Muscle of leg (tissue), 3 donors: ENCODE measurements at regions not wholly inside any gene's neighbourhood (a gene's known extent, or its start where the extent isn't known, plus 50 kb on each side); places are given as distances from the start of the nearest gene placed in this dataset.

Experiments used
- DNase-seq: peaks from one replicate; pipeline ENCODE4 v3.0.0; 2013
- H3K27ac ChIP-seq: one replicate; pipeline ENCODE4 v1.5.1; 2013; ENCODE audit warnings: mild to moderate bottlenecking, low read length, control low read depth
- H3K27me3 ChIP-seq: one replicate; pipeline ENCODE4 v1.6.1; 2013; ENCODE audit warnings: low read length; ENCODE audit not compliant: control insufficient read depth, insufficient read depth
- H3K36me3 ChIP-seq: one replicate; pipeline ENCODE4 v1.6.1; 2013; ENCODE audit warnings: low read length; ENCODE audit not compliant: control insufficient read depth, insufficient read depth
- H3K4me1 ChIP-seq: one replicate; pipeline ENCODE4 v1.6.1; 2013; ENCODE audit warnings: low read length; ENCODE audit not compliant: control insufficient read depth, insufficient read depth
- H3K4me3 ChIP-seq: one replicate; pipeline ENCODE4 v1.5.1; 2013; ENCODE audit warnings: low read length, control low read depth
- H3K9me3 ChIP-seq: replicated peaks from 2 replicates; pipeline ENCODE4 v1.6.1; 2013; ENCODE audit warnings: low read depth, low read length; ENCODE audit not compliant: control insufficient read depth
- WGBS: methylation state at CpG from one replicate; pipeline ENCODE4 v1.1.5; 2013; ENCODE audit warnings: missing lambda C conversion rate; ENCODE audit not compliant: insufficient coverage; 5-methylcytosine and 5-hydroxymethylcytosine counted together

DNA sequence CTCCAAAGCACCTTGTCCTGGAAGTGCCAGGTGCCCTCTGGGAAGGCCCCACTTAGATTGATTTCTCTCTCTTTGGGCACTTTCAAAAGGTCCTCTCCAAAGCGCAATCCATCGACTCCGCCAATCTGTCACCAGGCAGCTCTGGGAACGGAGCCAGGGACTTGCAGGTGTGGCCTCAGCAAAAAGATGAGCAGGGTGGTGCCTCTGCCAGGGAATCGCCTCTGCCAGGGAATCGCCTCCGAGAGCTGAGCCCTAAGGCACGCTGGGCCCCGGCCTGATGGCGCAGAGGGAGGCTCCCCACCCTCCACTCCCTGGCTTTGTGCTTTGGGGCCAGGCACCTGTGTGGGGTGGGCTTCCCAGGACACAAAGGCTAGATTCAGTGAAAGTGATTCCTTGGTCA lies 1391.3 kb downstream of the TBC1D22A start:
- H3K9me3 ChIP-seq, result no peaks in the 10 kb centered on the region
- no peak overlapping the region for H3K27ac ChIP-seq
- no peak for DNase-seq
- H3K36me3 ChIP-seq, result no peaks in the 10 kb centered on the region
- no peaks in the 10 kb centered on the region for H3K4me1 ChIP-seq
- H3K27me3 ChIP-seq, result no peaks in the 10 kb centered on the region
- no peak overlapping the region for H3K4me3 ChIP-seq
- 81% methylated on average over 6 of the region's 10 CpGs for WGBS

DNA sequence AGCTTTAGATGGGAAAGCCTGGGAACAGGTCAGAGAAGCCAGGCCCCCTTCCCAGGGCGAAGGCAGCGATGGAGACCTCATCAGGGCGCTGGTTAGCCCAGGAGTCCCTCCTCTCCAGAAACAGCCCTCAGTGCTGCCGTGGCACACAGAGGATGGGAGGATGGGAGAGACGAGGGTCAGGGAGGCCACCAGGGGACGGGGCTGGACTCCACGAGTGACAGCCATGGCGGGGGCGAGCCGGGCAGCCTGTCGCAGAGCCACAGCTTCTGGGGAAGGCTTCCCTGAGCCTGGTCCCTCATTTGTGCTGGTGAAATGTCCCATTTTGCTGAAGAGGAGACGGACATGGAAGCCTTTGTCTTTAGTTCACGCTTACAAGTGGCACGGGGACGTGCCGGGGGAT lies 1390.5 kb downstream of the TBC1D22A start:
- 75% methylated on average over 12 of the region's 16 CpGs for WGBS
- DNase-seq, result no peak
- no peaks in the 10 kb centered on the region for H3K27me3 ChIP-seq

DNA sequence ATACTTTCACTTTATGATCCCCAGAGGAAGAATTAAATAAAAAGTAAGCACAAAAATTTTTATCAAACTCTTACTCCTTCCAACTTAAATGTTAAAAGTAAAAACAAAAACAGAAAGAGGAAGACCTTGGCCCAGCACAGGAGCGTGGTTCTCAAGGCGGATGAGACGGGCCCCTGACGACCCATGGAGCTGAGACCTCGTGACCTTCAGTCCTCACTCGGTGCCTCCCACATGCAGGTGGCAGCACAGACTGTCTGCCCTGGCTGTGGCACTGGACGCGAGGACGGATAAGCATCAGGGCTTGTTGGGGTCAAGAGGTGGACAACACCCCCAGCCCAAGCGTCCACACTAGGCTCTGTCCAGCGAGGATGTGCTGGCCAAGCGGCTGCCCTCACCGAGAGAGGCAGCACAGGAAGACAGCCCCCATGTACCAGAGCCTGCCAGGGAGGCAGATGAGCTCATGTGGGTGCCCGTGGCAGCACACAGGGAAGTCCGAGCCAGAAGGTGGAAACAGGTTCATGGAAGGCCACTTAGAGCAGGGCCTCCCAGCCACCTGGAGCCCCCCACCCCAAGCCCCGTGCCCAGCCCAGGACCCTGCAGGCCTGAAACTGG lies 1389.8 kb downstream of the TBC1D22A start:
- no peaks in the 10 kb centered on the region for H3K9me3 ChIP-seq
- H3K27me3 ChIP-seq, result no peaks in the 10 kb centered on the region
- no peak for DNase-seq
- no peaks in the 10 kb centered on the region for H3K36me3 ChIP-seq
- 71% methylated on average over 14 of the region's 16 CpGs for WGBS
- H3K4me1 ChIP-seq, result no peaks in the 10 kb centered on the region
- H3K4me3 ChIP-seq, result no peak overlapping the region
- no peak overlapping the region for H3K27ac ChIP-seq

More for the DNA sequence above, 1390.5 kb downstream of the TBC1D22A start:
- Histone ChIP-seq H3K27ac (no peak overlapping the region), H3K4me3 (no peak overlapping the region), H3K4me1 (no peaks in the 10 kb centered on the region), H3K9me3 (no peaks in the 10 kb centered on the region), H3K36me3 (no peaks in the 10 kb centered on the region)

DNA sequence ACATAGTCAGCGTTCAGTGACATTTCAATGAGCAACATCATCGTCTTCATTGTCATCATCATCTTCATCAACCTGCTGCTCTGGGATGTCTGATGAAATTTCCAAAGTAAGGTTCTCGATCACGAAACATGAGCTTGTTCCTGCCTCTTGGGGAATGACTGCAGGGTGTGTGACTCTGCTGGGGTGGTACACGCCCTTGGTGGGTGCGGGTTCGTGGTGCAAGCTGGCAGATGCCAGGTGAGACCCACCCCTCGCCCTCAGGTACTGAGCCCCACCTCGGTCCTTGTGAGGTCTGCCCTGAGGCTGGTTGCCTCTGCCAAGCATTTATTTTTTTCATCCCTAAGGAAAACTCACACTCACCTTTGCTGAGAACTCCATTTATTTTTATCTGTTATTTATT lies 1389.2 kb downstream of the TBC1D22A start:
- Histone ChIP-seq H3K36me3 (no peaks in the 10 kb centered on the region), H3K27ac (no peak overlapping the region), H3K27me3 (no peaks in the 10 kb centered on the region), H3K4me3 (no peak overlapping the region), H3K4me1 (no peaks in the 10 kb centered on the region), H3K9me3 (no peaks in the 10 kb centered on the region)
- DNase-seq, result no peak
- 72% methylated on average over 6 of the region's 9 CpGs for WGBS

DNA sequence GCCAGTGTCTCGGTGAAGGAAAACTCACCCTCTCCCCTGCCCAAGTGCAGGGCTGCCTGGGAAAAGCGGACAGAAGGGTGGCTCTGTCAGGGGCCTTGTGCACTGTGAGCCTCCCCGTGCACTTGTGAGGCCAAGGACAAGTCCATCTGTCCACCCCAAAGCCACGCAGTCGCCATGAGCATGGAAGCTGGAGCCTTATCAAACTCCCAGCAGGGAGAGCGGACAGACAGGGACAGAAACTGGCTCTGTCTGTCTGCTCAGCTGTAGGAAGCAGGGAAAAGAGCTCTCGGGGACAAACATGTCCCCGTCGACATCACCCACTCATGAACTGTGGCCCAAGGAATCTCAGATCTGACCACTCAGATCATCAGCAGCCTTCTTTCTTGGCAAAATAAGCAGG lies 1385.4 kb downstream of the TBC1D22A start:
- no peak overlapping the region for H3K4me3 ChIP-seq
- peaks cover 3% of the 10 kb centered on the region for H3K27me3 ChIP-seq
- no peaks in the 10 kb centered on the region for H3K4me1 ChIP-seq
- DNase-seq, result no peak
- no peak overlapping the region for H3K27ac ChIP-seq
- no peaks in the 10 kb centered on the region for H3K36me3 ChIP-seq
- no peaks in the 10 kb centered on the region for H3K9me3 ChIP-seq
- 69% methylated on average over 6 of the region's 9 CpGs for WGBS

DNA sequence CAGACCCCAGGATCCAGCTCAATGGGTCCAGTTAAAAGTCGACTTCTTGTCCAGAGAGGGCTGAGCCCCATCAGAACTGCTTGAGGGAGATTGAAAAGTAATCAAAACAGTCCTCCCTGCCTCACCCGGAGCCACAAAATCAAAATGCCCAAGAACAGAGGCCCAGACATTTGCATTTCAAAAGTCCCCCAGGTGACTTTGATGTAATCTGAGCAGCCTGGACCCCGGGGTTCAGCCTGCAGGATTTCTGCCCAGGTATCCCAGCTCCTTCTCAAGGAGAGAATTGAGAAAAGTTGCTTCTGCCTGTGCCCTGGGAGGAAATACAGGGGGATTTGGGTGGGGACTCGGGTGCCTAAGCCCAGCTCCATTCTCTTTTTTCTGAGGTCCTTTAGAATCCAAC lies 1385.0 kb downstream of the TBC1D22A start:
- no peaks in the 10 kb centered on the region for H3K9me3 ChIP-seq
- H3K27ac ChIP-seq, result no peak overlapping the region
- no peaks in the 10 kb centered on the region for H3K36me3 ChIP-seq
- no peak for DNase-seq
- no peak overlapping the region for H3K4me3 ChIP-seq
- H3K4me1 ChIP-seq, result no peaks in the 10 kb centered on the region
- 0% methylated on average over 1 of the region's 4 CpGs for WGBS
- H3K27me3 ChIP-seq, result peaks cover 3% of the 10 kb centered on the region

DNA sequence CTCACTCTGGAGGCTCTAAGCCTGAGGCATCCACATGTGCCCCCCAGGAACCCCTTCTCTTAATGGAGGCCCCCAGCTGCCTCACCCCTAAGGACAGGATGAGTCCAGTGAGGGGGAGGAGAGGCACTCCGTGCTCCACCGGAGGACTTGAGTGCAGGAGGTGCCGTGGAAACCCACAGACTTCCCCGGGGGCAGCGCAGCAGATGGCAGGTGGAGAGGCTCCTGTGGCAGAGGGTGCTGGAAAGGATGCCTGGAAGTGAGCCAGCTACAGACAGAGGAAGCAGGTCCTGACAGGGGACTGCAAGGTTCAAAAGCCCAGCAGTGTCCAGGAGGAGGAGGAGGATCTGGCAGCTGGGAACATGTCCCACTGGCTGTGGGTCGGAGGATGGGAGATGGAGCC lies 1384.0 kb downstream of the TBC1D22A start:
- H3K4me1 ChIP-seq, result no peaks in the 10 kb centered on the region
- WGBS, result 70% methylated on average over 6 of the region's 6 CpGs
- H3K27me3 ChIP-seq, result peaks cover 3% of the 10 kb centered on the region
- no peaks in the 10 kb centered on the region for H3K36me3 ChIP-seq
- H3K4me3 ChIP-seq, result no peak overlapping the region
- no peak overlapping the region for H3K27ac ChIP-seq
- H3K9me3 ChIP-seq, result no peaks in the 10 kb centered on the region
- DNase-seq, result no peak

DNA sequence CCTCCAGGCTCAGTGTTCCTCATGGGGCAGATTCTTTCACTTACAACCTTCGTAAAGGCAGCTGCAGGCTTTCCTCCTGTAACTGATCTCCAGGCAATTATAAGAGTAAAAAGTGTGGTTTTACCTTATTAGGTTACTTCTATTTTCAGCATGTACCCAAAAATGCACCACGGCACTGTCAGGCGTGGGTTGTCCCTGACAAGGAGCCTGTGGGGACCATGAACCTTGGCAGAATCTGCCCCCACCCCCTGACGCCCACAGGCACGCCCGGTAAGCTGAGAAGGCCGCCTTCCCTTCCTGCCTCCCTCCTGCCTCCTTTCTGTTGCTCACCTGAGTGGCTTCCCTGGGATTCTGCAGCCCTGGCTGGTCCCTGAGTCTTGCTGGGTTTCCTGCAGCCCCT lies 1383.3 kb downstream of the TBC1D22A start:
- 47% methylated on average over 6 of the region's 7 CpGs for WGBS
- Histone ChIP-seq H3K36me3 (no peaks in the 10 kb centered on the region), H3K9me3 (no peaks in the 10 kb centered on the region), H3K4me3 (no peak overlapping the region), H3K4me1 (no peaks in the 10 kb centered on the region), H3K27me3 (peaks cover 4% of the 10 kb centered on the region), H3K27ac (no peak overlapping the region)
- no peak for DNase-seq

DNA sequence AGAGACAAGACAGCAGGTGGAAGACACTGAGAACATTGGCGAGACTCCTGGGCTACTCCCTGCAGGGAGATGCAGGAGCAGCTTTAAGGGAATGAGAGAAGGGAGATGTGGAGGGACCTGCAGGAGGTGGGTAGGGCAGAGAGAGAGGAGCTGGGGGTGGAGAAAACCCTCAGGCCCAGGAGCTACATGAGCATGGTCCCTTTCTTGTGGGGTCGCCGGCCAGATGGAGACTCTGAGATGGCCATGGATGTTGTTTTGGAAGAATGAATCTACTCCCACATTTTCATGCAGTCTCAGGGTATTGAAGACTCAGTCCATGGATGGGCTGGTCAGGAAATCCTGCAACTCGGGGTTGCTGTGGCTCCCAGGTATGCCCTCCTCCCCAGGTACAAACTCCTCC lies 1381.9 kb downstream of the TBC1D22A start:
- H3K27ac ChIP-seq, result no peak overlapping the region
- DNase-seq, result no peak

DNA sequence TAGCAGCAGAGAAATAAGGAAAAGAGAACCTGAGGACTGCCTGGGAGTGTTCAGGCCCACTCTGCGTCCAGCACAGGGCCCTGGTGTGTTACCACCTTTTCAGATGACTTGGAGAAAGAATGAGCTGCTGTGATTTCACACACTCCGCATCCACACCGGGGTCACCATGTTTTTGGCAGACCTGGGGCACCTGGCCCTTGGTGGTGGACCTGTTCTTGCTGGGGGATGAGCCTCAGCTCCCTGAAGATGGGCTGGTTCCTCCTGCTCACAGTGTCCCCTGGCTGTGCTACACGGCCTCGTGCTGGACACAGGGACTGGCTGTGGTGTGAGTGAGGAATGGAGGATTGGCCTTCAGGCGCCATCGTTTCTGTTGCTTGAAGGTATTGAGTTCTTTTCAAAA lies 1381.4 kb downstream of the TBC1D22A start:
- no peaks in the 10 kb centered on the region for H3K4me1 ChIP-seq
- no peak for DNase-seq
- H3K9me3 ChIP-seq, result no peaks in the 10 kb centered on the region
- peaks cover 6% of the 10 kb centered on the region for H3K27me3 ChIP-seq
- no peak overlapping the region for H3K4me3 ChIP-seq
- WGBS, result 79% methylated on average over 6 of the region's 7 CpGs
- H3K36me3 ChIP-seq, result no peaks in the 10 kb centered on the region
- H3K27ac ChIP-seq, result no peak overlapping the region

More for the DNA sequence above, 1381.9 kb downstream of the TBC1D22A start:
- WGBS, result 100% methylated on average over 1 of the region's 4 CpGs
- Histone ChIP-seq H3K9me3 (no peaks in the 10 kb centered on the region), H3K36me3 (no peaks in the 10 kb centered on the region), H3K4me3 (no peak overlapping the region), H3K27me3 (peaks cover 4% of the 10 kb centered on the region), H3K4me1 (no peaks in the 10 kb centered on the region)

DNA sequence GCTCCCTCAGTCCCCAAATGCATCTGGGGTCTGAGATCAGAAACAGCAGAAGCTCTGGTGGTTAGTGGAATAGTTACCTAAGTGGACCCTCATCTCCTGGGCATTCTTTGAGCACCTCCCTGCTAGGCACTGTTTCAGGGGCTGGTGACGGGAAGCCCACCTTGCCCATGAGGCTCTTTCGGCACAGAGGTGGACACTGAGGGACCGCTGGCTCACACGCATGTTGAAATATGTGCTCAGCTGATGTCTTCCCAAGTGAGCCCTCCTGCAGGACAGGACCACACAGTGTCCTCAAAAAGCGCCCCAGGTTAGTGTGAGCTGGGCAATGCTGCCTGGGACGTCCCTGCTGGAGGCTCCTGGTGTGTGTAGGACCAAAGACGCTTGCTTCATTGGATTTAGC lies 1379.9 kb downstream of the TBC1D22A start:
- H3K9me3 ChIP-seq, result no peaks in the 10 kb centered on the region
- WGBS, result 96% methylated on average over 5 of the region's 7 CpGs
- no peak for DNase-seq
- no peaks in the 10 kb centered on the region for H3K36me3 ChIP-seq
- H3K4me1 ChIP-seq, result no peaks in the 10 kb centered on the region
- H3K27me3 ChIP-seq, result peaks cover 6% of the 10 kb centered on the region
- H3K27ac ChIP-seq, result no peak overlapping the region
- no peak overlapping the region for H3K4me3 ChIP-seq
